ENCODE measurements at regions not wholly inside any gene's neighbourhood (a gene's known extent, or its start where the extent isn't known, plus 50 kb on each side); places are given as distances from the start of the nearest gene placed in this dataset.
"Not testable (repeated sequence)": the region's sequence is repeated elsewhere in the genome, so short reads cannot be mapped to it uniquely, and the experiment has no call there.

GRCh38 chr20:30581839-30582238 lies 675.6 kb upstream of the DEFB115 start:
- H3K36me3 ChIP-seq; H3K9me3 ChIP-seq (ENCODE audit: low read depth); H3K4me3 ChIP-seq; H3K27ac ChIP-seq; H3K4me1 ChIP-seq (ENCODE audit: low read depth): not testable (repeated sequence)
- peak; percentile 0 to 41 for DNase-seq (ENCODE audit: low read depth in 1 of 2, low spot score in 1 of 2)
- peaks cover 15% of the 10 kb centered on the region for H3K27me3 ChIP-seq

GRCh38 chr20:30584403-30584802 lies 673.1 kb upstream of the DEFB115 start:
- H3K4me3 ChIP-seq; H3K4me1 ChIP-seq (ENCODE audit: low read depth); H3K27ac ChIP-seq; H3K9me3 ChIP-seq (ENCODE audit: low read depth); DNase-seq (ENCODE audit: low read depth in 1 of 2, low spot score in 1 of 2); H3K36me3 ChIP-seq: not testable (repeated sequence)
- H3K27me3 ChIP-seq: peaks cover 41% of the 10 kb centered on the region

GRCh38 chr20:30585244-30585796 lies 672.1 kb upstream of the DEFB115 start:
- peak; percentile 81 to 88 for DNase-seq (ENCODE audit: low read depth in 1 of 2, low spot score in 1 of 2)
- H3K9me3 ChIP-seq (ENCODE audit: low read depth); H3K4me1 ChIP-seq (ENCODE audit: low read depth); H3K36me3 ChIP-seq; H3K27ac ChIP-seq: not testable (repeated sequence)
- Histone ChIP-seq H3K4me3 (peak overlapping the region; percentile 33), H3K27me3 (peaks cover 43% of the 10 kb centered on the region)
- peak; percentile 41 for TF ChIP-seq CTCF (IDR thresholded peaks at IDR 0.05; ENCODE audit: low read depth, low read length)

- not testable (repeated sequence) for DNase-seq (ENCODE audit: low read depth in 1 of 2, low spot score in 1 of 2); H3K27ac ChIP-seq; H3K36me3 ChIP-seq; H3K4me1 ChIP-seq (ENCODE audit: low read depth); H3K9me3 ChIP-seq (ENCODE audit: low read depth)
- Histone ChIP-seq H3K27me3 (peaks cover 43% of the 10 kb centered on the region), H3K4me3 (peak overlapping the region; percentile 33)
Measured at GRCh38 chr20:30586178-30586577, 671.3 kb upstream of the DEFB115 start.

- H3K36me3 ChIP-seq: no peaks in the 10 kb centered on the region
- peaks cover 13% of the 10 kb centered on the region for H3K27me3 ChIP-seq
- no peaks in the 10 kb centered on the region for H3K9me3 ChIP-seq (ENCODE audit: low read depth)
- no peak overlapping the region for H3K27ac ChIP-seq
- DNase-seq (ENCODE audit: low read depth in 1 of 2, low spot score in 1 of 2): no peak
- no peak for TF ChIP-seq CTCF (IDR thresholded peaks at IDR 0.05; ENCODE audit: low read depth, low read length)
- H3K4me3 ChIP-seq: no peak overlapping the region
- no peaks in the 10 kb centered on the region for H3K4me1 ChIP-seq (ENCODE audit: low read depth)
Measured at GRCh38 chr20:30593572-30593971, 663.9 kb upstream of the DEFB115 start.

GRCh38 chr20:30594112-30594511 lies 663.4 kb upstream of the DEFB115 start:
- no peak for TF ChIP-seq CTCF (IDR thresholded peaks at IDR 0.05; ENCODE audit: low read depth, low read length)
- Histone ChIP-seq H3K4me3 (no peak overlapping the region), H3K27me3 (peaks cover 8% of the 10 kb centered on the region), H3K4me1 (ENCODE audit: low read depth) (no peaks in the 10 kb centered on the region), H3K27ac (no peak overlapping the region), H3K9me3 (ENCODE audit: low read depth) (no peaks in the 10 kb centered on the region), H3K36me3 (no peaks in the 10 kb centered on the region)
- DNase-seq (ENCODE audit: low read depth in 1 of 2, low spot score in 1 of 2): no peak

- Histone ChIP-seq H3K9me3 (ENCODE audit: low read depth) (no peaks in the 10 kb centered on the region), H3K27me3 (peaks cover 2% of the 10 kb centered on the region), H3K4me1 (ENCODE audit: low read depth) (no peaks in the 10 kb centered on the region), H3K36me3 (no peaks in the 10 kb centered on the region), H3K27ac (no peak overlapping the region), H3K4me3 (no peak overlapping the region)
- no peak for DNase-seq (ENCODE audit: low read depth in 1 of 2, low spot score in 1 of 2)
- TF ChIP-seq CTCF (IDR thresholded peaks at IDR 0.05; ENCODE audit: low read depth, low read length): no peak
Measured at GRCh38 chr20:30595698-30596097, 661.8 kb upstream of the DEFB115 start.

GRCh38 chr20:30597429-30597828 lies 660.0 kb upstream of the DEFB115 start:
- H3K36me3 ChIP-seq; H3K9me3 ChIP-seq (ENCODE audit: low read depth); H3K27me3 ChIP-seq; H3K27ac ChIP-seq; DNase-seq (ENCODE audit: low read depth in 1 of 2, low spot score in 1 of 2); H3K4me3 ChIP-seq; H3K4me1 ChIP-seq (ENCODE audit: low read depth): not testable (repeated sequence)

Data from cardiac muscle cell (in vitro differentiated cells and primary cell).